ENCODE measurements at regions not wholly inside any gene's neighbourhood (a gene's known extent, or its start where the extent isn't known, plus 50 kb on each side); places are given as distances from the start of the nearest gene placed in this dataset.

GRCh38 chr9:134233022-134233421 lies 68.7 kb upstream of the RNU6ATAC start:
- H3K4me3 ChIP-seq, result no peak overlapping the region
- no peaks in the 10 kb centered on the region for H3K9me3 ChIP-seq (replicated peaks)
- H3K4me1 ChIP-seq (replicated peaks), result no peaks in the 10 kb centered on the region
- no peak for DNase-seq (ENCODE audit: low read depth in 1 of 2, low spot score in 2 of 2)
- no peak overlapping the region for H3K27ac ChIP-seq
- no peaks in the 10 kb centered on the region for H3K27me3 ChIP-seq (replicated peaks)
- no peaks in the 10 kb centered on the region for H3K36me3 ChIP-seq

DNA sequence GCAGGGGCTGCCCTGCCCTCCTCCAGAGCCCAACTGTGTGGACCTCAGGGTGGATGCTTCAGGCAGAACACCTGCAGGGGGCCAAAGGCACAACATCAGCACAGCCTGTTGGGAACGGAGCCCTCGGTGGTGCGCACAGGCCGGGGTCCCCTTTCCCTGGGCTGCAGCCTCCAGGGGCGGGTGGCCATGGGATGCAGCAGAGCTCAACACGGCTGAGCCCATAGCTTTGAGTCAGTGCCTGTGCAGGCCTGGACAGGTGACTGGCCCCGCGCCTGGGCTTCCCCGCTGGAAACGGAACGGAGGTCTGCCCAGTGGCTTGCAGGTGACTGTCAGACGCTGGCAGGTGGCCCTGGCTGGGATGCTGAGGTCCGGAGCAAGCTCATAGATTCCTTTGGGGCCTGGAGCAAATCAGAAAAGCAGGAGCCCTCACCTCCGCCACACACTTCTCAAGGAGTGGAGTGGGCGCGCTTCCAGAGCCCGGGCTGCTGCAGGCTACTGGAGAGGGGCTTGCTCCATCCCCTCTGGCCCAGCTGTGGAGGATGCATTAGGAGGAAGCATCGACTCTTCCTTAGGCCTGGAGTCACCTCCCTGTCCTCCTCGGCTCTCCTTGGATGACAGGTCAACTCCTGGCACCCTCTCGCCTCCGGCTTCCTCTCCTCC lies 69.8 kb upstream of the RNU6ATAC start:
- no peak overlapping the region for H3K4me3 ChIP-seq
- H3K4me1 ChIP-seq (replicated peaks), result no peaks in the 10 kb centered on the region
- DNase-seq (ENCODE audit: low read depth in 1 of 2, low spot score in 2 of 2), result no peak
- no peaks in the 10 kb centered on the region for H3K36me3 ChIP-seq
- no peaks in the 10 kb centered on the region for H3K9me3 ChIP-seq (replicated peaks)
- H3K27ac ChIP-seq, result no peak overlapping the region
- H3K27me3 ChIP-seq (replicated peaks), result no peaks in the 10 kb centered on the region

DNA sequence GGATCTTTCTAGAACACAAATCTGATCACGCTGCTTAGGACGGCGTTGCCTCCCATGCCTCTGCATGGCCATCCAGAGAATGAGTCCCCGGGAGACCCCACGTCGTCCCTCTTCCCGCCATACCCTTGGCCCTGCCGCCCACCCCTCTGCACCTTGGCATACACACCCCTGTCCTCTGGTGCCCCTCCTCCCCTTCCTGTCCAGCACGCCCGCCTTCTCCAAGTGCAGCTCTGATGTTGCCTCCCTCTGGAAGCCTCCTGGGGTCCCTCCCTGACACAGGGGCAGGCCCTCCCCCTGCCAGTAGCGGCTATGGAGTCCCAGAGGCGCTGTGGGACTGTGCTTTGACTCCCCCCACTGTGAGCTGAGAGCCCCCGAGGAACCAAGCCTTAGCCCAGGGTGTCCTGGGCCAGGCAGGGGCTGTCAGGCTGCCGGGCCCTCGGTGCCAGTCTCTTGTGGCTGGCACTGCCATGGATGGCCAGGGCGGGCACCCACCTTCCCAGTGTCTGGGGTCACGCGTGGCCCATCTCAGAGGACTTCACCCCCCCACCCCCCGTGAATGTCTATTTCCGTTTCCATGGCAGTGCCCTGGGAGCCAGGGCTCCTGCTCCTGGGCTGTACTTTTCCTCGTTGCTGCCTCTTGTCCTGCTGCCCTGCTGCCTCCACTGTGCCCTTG lies 70.5 kb upstream of the RNU6ATAC start:
- Histone ChIP-seq H3K27me3 (replicated peaks) (no peaks in the 10 kb centered on the region), H3K36me3 (no peaks in the 10 kb centered on the region), H3K4me1 (replicated peaks) (no peaks in the 10 kb centered on the region), H3K4me3 (no peak overlapping the region), H3K27ac (no peak overlapping the region), H3K9me3 (replicated peaks) (no peaks in the 10 kb centered on the region)
- no peak for DNase-seq (ENCODE audit: low read depth in 1 of 2, low spot score in 2 of 2)

DNA sequence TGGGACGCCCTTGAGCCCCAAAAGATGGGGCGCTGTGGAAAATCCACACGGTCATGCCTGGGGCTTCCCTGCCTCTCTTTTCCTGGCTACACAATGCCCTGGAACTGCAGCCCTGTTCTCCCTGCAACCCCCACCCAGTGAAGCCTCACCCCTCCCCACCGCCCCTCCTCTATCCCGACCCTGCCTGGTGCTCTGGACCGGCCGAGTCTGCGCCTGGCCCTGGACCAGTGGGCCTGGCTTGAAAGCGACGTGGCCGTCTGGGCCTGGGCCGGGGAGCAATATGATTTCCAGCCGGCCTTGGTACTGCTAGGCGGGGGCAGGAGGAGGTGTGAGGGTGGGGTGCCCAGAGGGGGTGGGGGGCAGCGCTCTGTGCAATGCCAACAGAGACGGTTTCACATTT lies 71.0 kb upstream of the RNU6ATAC start:
- no peaks in the 10 kb centered on the region for H3K4me1 ChIP-seq (replicated peaks)
- H3K36me3 ChIP-seq, result no peaks in the 10 kb centered on the region
- no peak for DNase-seq (ENCODE audit: low read depth in 1 of 2, low spot score in 2 of 2)
- H3K27ac ChIP-seq, result no peak overlapping the region
- no peaks in the 10 kb centered on the region for H3K9me3 ChIP-seq (replicated peaks)
- no peaks in the 10 kb centered on the region for H3K27me3 ChIP-seq (replicated peaks)
- H3K4me3 ChIP-seq, result no peak overlapping the region

DNA sequence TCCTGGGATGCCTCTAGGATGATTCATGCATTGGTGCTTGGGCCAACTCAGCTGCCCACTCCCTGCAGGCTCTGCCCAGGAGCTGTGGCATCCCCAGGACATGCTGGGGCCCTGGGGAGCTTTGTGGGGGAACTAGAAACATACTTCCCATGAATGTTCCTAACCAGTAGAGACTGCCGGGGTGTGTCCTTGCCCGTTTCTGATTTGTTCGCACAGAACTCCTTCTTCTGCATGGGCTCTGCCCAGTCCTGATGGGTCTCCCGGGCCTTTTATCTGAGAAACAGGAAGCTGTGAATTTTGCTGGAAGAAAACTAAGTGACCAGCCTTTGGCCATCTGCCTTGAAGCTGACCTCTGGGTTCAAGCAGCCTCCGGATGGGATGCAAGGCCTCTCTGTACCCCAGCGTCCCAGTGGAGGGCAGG lies 71.6 kb upstream of the RNU6ATAC start:
- H3K9me3 ChIP-seq (replicated peaks), result no peaks in the 10 kb centered on the region
- H3K27me3 ChIP-seq (replicated peaks), result no peaks in the 10 kb centered on the region
- H3K4me1 ChIP-seq (replicated peaks), result no peaks in the 10 kb centered on the region
- H3K4me3 ChIP-seq, result no peak overlapping the region
- no peak overlapping the region for H3K27ac ChIP-seq
- no peaks in the 10 kb centered on the region for H3K36me3 ChIP-seq
- no peak for DNase-seq (ENCODE audit: low read depth in 1 of 2, low spot score in 2 of 2)

DNA sequence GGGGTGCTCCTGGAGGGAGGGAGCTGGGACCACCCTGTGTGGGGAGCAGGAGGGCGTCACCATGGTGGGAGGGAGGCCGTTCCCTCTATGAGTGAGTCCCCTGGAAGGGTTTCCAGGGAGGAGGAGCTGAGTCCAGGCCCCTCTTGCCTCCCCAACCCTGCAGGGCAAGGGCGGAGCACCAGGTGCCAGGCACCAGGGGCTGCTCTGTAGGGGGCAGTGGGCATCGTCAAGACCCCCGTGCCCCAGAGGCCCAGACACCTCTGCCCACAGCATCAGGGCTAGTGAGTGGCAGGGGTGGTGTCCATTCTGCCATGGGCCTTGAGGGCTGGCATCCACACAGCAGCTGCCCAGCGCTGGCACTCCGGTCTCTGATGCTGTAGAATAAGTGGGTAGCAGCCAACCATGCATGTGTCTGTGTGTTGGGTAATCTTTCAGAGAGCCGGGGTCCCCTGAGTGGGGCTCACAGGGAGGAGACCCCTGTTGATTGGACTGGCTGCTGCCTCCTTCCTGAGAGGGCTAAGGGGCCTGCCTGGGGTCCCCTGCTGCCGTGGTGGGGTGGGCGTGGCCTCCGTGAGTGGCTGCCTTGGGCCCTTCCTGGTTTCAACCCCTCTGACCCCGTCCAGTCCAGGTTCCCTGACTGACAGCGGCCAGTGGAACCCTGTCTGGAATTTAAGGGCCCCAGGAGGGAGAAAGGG lies 72.7 kb upstream of the RNU6ATAC start:
- no peaks in the 10 kb centered on the region for H3K27me3 ChIP-seq (replicated peaks)
- H3K9me3 ChIP-seq (replicated peaks), result no peaks in the 10 kb centered on the region
- no peak overlapping the region for H3K4me3 ChIP-seq
- no peak overlapping the region for H3K27ac ChIP-seq
- DNase-seq (ENCODE audit: low read depth in 1 of 2, low spot score in 2 of 2), result no peak
- H3K4me1 ChIP-seq (replicated peaks), result no peaks in the 10 kb centered on the region
- H3K36me3 ChIP-seq, result no peaks in the 10 kb centered on the region

- no peak overlapping the region for H3K4me3 ChIP-seq
- no peak overlapping the region for H3K27ac ChIP-seq
- no peaks in the 10 kb centered on the region for H3K36me3 ChIP-seq
- no peaks in the 10 kb centered on the region for H3K9me3 ChIP-seq (replicated peaks)
- DNase-seq (ENCODE audit: low read depth in 1 of 2, low spot score in 2 of 2), result no peak
- no peaks in the 10 kb centered on the region for H3K4me1 ChIP-seq (replicated peaks)
- H3K27me3 ChIP-seq (replicated peaks), result no peaks in the 10 kb centered on the region
Observed at GRCh38 chr9:134237630-134238265, 73.4 kb upstream of the RNU6ATAC start.

- Histone ChIP-seq H3K9me3 (replicated peaks) (no peaks in the 10 kb centered on the region), H3K27ac (no peak overlapping the region), H3K4me1 (replicated peaks) (no peaks in the 10 kb centered on the region), H3K27me3 (replicated peaks) (0 out of 2 replicates have a peak, but pooled peaks cover 3% of the 10 kb centered on the region), H3K4me3 (no peak overlapping the region), H3K36me3 (no peaks in the 10 kb centered on the region)
- DNase-seq (ENCODE audit: low read depth in 1 of 2, low spot score in 2 of 2), result no peak
Observed at GRCh38 chr9:134239130-134239903, 75.0 kb upstream of the RNU6ATAC start.

GRCh38 chr9:134239939-134240338 lies 75.6 kb upstream of the RNU6ATAC start:
- Histone ChIP-seq H3K4me1 (replicated peaks) (no peaks in the 10 kb centered on the region), H3K36me3 (no peaks in the 10 kb centered on the region), H3K4me3 (no peak overlapping the region), H3K27me3 (replicated peaks) (0 out of 2 replicates have a peak, but pooled peaks cover 3% of the 10 kb centered on the region), H3K9me3 (replicated peaks) (no peaks in the 10 kb centered on the region), H3K27ac (no peak overlapping the region)
- DNase-seq (ENCODE audit: low read depth in 1 of 2, low spot score in 2 of 2), result no peak

- no peak for DNase-seq (ENCODE audit: low read depth in 1 of 2, low spot score in 2 of 2)
- no peaks in the 10 kb centered on the region for H3K36me3 ChIP-seq
- H3K27me3 ChIP-seq (replicated peaks), result 0 out of 2 replicates have a peak, but pooled peaks cover 3% of the 10 kb centered on the region
Observed at GRCh38 chr9:134240361-134240760, 76.0 kb upstream of the RNU6ATAC start.

DNA sequence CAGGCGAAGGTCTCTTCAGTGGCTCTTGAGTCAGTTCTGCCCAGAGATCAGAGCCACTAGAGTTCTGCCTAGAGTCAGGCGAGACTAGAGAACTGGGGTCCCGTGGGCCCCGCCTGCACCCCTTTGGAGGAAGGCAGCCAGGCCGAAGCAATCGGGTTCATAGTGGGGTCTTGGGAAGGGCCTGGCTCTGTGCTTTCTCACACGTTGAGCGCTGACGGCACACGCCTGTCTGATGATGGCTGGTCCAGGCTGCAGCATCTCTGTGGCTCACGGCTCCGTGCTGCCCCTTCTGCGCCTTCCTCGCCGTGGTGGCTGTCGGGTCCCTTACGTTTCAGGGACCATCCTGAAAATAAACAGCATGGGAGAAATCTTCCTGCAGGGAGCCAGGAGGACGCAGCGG lies 78.3 kb upstream of the RNU6ATAC start:
- peaks cover 3% of the 10 kb centered on the region; the same call in 1 of the 2 replicates for H3K9me3 ChIP-seq (replicated peaks)
- no peak for DNase-seq (ENCODE audit: low read depth in 1 of 2, low spot score in 2 of 2)
- H3K27ac ChIP-seq, result no peak overlapping the region
- H3K27me3 ChIP-seq (replicated peaks), result 0 out of 2 replicates have a peak, but pooled peaks cover 3% of the 10 kb centered on the region
- H3K36me3 ChIP-seq, result no peaks in the 10 kb centered on the region
- no peak overlapping the region for H3K4me3 ChIP-seq
- H3K4me1 ChIP-seq (replicated peaks), result no peaks in the 10 kb centered on the region

More at GRCh38 chr9:134240361-134240760, 76.0 kb upstream of the RNU6ATAC start:
- H3K9me3 ChIP-seq (replicated peaks), result no peaks in the 10 kb centered on the region
- H3K4me1 ChIP-seq (replicated peaks), result no peaks in the 10 kb centered on the region
- no peak overlapping the region for H3K4me3 ChIP-seq
- H3K27ac ChIP-seq, result no peak overlapping the region

- Histone ChIP-seq H3K36me3 (no peaks in the 10 kb centered on the region), H3K27me3 (replicated peaks) (0 out of 2 replicates have a peak, but pooled peaks cover 3% of the 10 kb centered on the region), H3K27ac (no peak overlapping the region), H3K9me3 (replicated peaks) (peaks cover 9% of the 10 kb centered on the region; the same call in 1 of the 2 replicates), H3K4me3 (no peak overlapping the region), H3K4me1 (replicated peaks) (no peaks in the 10 kb centered on the region)
- no peak for DNase-seq (ENCODE audit: low read depth in 1 of 2, low spot score in 2 of 2)
Observed at GRCh38 chr9:134243778-134244467, 79.6 kb upstream of the RNU6ATAC start.

DNA sequence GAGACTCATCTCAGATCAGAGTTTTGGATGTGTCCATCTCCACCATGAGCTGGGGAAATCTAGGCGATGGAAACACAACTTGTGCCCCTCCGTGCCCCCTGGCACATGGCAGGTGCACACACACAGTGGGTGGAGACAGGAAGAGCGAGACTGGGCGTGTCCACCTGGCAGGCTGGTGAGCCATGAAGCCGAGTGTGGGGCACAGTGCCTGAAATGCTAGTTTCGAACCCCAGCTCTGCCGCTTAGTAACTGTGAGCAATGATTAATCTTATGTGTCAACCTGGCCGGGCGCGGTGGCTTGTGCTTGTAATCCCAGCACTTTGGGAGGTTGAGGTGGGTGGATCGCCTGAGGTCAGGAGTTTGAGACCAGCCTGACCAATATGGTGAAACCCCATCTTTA lies 80.8 kb upstream of the RNU6ATAC start:
- DNase-seq (ENCODE audit: low read depth in 1 of 2, low spot score in 2 of 2), result no peak
- H3K4me1 ChIP-seq (replicated peaks), result no peaks in the 10 kb centered on the region
- no peaks in the 10 kb centered on the region for H3K36me3 ChIP-seq
- no peak overlapping the region for H3K27ac ChIP-seq
- H3K4me3 ChIP-seq, result no peak overlapping the region
- H3K27me3 ChIP-seq (replicated peaks), result 0 out of 2 replicates have a peak, but pooled peaks cover 3% of the 10 kb centered on the region
- H3K9me3 ChIP-seq (replicated peaks), result peaks cover 10% of the 10 kb centered on the region; the same call in 1 of the 2 replicates

Data from SJSA1 (cell line).